HepG2 (cell line): ENCODE measurements at regions not wholly inside any gene's neighbourhood (a gene's known extent, or its start where the extent isn't known, plus 50 kb on each side); places are given as distances from the start of the nearest gene placed in this dataset.

ENCODE experiments used
- ATRX ChIP-seq: sonication (generic); formaldehyde crosslinking; IDR thresholded peaks from 2 replicates; pipeline ENCODE4 v1.4.0; 2020; ENCODE audit warnings: missing genetic modification reagents, borderline replicate concordance
- ERF ChIP-seq: IDR thresholded peaks from 2 replicates; pipeline ENCODE4 v1.6.1; 2018; ENCODE audit warnings: missing biosample characterization, missing genetic modification reagents
- NKX3-1 ChIP-seq: sonication (generic); formaldehyde crosslinking; IDR thresholded peaks from 2 replicates; pipeline ENCODE4 v1.5.0; 2020; ENCODE audit warnings: missing genetic modification reagents
- SRSF9 ChIP-seq: fragments of 200-400 bp; formaldehyde crosslinking; IDR thresholded peaks from 2 replicates; pipeline ENCODE4 v1.6.1; 2018; ENCODE audit warnings: borderline replicate concordance, mild to moderate bottlenecking, low read depth, low read length; ENCODE audit not compliant: insufficient read depth, poor library complexity, severe bottlenecking
- TMF1 ChIP-seq: sonication (generic); formaldehyde crosslinking; IDR thresholded peaks from 2 replicates; pipeline ENCODE4 v1.8.1; 2022; ENCODE audit warnings: low read depth, missing genetic modification reagents
- ZBTB1 ChIP-seq: sonication (generic); formaldehyde crosslinking; IDR thresholded peaks from 2 replicates; pipeline ENCODE4 v1.4.0; 2020; ENCODE audit warnings: missing genetic modification reagents, borderline replicate concordance
- ZBTB3 ChIP-seq: sonication (generic); formaldehyde crosslinking; IDR thresholded peaks from 2 replicates; pipeline ENCODE4 v1.4.0; 2020; ENCODE audit warnings: low read depth, mild to moderate bottlenecking, moderate library complexity, missing genetic modification reagents, borderline replicate concordance
- ZNF329 ChIP-seq: sonication (generic); formaldehyde crosslinking; IDR thresholded peaks from 2 replicates; pipeline ENCODE4 v1.9.0; 2021; ENCODE audit warnings: low read depth, mild to moderate bottlenecking, missing genetic modification reagents
- ZNF383 ChIP-seq: sonication (generic); formaldehyde crosslinking; IDR thresholded peaks from 2 replicates; pipeline ENCODE4 v1.4.0; 2020; ENCODE audit warnings: missing genetic modification reagents, mild to moderate bottlenecking, borderline replicate concordance
- ZNF44 ChIP-seq: sonication (generic); formaldehyde crosslinking; IDR thresholded peaks from 2 replicates; pipeline ENCODE4 v1.5.1; 2020; ENCODE audit warnings: mild to moderate bottlenecking, missing genetic modification reagents
- ZNF451 ChIP-seq: sonication (generic); formaldehyde crosslinking; IDR thresholded peaks from 2 replicates; pipeline ENCODE4 v1.5.0; 2020; ENCODE audit warnings: mild to moderate bottlenecking, missing genetic modification reagents
- ZNF570 ChIP-seq: sonication (generic); formaldehyde crosslinking; IDR thresholded peaks from 2 replicates; pipeline ENCODE4 v1.4.0; 2020; ENCODE audit warnings: mild to moderate bottlenecking, missing genetic modification reagents, borderline replicate concordance
- ZNF629 ChIP-seq: sonication (generic); formaldehyde crosslinking; conservative IDR thresholded peaks from 2 replicates; pipeline ENCODE4 v1.5.0; 2020; ENCODE audit warnings: missing genetic modification reagents
- ZNF670 ChIP-seq: sonication (generic); formaldehyde crosslinking; IDR thresholded peaks from 2 replicates; pipeline ENCODE4 v1.8.0; 2022; ENCODE audit warnings: mild to moderate bottlenecking, missing genetic modification reagents, borderline replicate concordance
- TF ChIP-seq, protein P1 (sequence below): sonication (generic); formaldehyde crosslinking; IDR thresholded peaks from 2 replicates; pipeline ENCODE4 v1.4.0; 2020; ENCODE audit warnings: mild to moderate bottlenecking, low read depth, missing genetic modification reagents
- TF ChIP-seq, protein P2 (sequence below), 2 experiments: IDR thresholded peaks; 2 replicates each; pipeline ENCODE4 v1.6.1; 2011 to 2012; ENCODE audit warnings: low read length in 2 of 2, borderline replicate concordance in 1 of 2, low read depth in 1 of 2, mild to moderate bottlenecking in 1 of 2, moderate library complexity in 1 of 2
- TF ChIP-seq, protein P3 (sequence below): sonication (generic); formaldehyde crosslinking; IDR thresholded peaks from 2 replicates; pipeline ENCODE4 v1.4.0; 2020; ENCODE audit warnings: missing genetic modification reagents
- TF ChIP-seq, protein P4 (sequence below): sonication (generic); IDR thresholded peaks from 2 replicates; pipeline ENCODE4 v1.6.1; 2016; ENCODE audit warnings: low read depth, borderline replicate concordance

DNA sequence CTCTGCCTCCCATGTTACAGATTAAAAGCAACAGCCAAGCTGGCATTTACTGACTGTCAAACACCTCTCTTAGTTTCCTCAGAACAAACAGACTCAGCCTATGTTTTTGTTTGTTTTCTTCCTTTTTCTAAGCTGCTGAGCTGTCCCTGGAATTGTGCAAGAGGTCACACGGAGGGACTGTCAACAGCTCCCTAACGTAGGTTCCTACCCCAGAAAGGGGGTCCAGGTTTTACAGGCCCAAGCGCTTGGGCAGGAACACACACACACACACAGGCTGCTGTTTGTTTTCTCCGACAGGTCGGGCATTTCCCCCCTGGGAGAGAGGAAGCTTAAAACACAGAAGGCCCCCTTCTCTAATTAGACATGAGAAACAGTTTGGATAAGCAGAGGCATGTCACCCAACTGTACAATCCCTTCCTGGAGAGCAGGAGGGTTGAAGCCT lies 739.6 kb upstream of the TBX3 start (continued):
- no peak for TF ChIP-seq TMF1
- TF ChIP-seq ZBTB1 (CRISPR knock-in tag), result no peak
- no peak for TF ChIP-seq SRSF9
- peak; percentile 47; the same call in 1 of the 2 replicates for TF ChIP-seq ZNF451
- TF ChIP-seq, protein P1, sequence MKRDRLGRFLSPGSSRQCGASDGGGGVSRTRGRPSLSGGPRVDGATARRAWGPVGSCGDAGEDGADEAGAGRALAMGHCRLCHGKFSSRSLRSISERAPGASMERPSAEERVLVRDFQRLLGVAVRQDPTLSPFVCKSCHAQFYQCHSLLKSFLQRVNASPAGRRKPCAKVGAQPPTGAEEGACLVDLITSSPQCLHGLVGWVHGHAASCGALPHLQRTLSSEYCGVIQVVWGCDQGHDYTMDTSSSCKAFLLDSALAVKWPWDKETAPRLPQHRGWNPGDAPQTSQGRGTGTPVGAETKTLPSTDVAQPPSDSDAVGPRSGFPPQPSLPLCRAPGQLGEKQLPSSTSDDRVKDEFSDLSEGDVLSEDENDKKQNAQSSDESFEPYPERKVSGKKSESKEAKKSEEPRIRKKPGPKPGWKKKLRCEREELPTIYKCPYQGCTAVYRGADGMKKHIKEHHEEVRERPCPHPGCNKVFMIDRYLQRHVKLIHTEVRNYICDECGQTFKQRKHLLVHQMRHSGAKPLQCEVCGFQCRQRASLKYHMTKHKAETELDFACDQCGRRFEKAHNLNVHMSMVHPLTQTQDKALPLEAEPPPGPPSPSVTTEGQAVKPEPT (CRISPR knock-in tag), result no peak
- TF ChIP-seq ZNF44 (CRISPR knock-in tag), result no peak
- TF ChIP-seq ZBTB3 (CRISPR knock-in tag), result 0 out of 2 replicates have a peak, but pooled peaks have one; percentile 73
- TF ChIP-seq ZNF329 (CRISPR knock-in tag), result no peak
- TF ChIP-seq ZNF629 (CRISPR knock-in tag), result no peak
- no peak for TF ChIP-seq ZNF383 (CRISPR knock-in tag)
- TF ChIP-seq ZNF570 (CRISPR knock-in tag), result no peak
- peak; percentile 96; the same call in 1 of the 2 replicates for TF ChIP-seq ERF (CRISPR knock-in tag)
- peak; percentile 84; the same call in 1 of the 2 replicates for TF ChIP-seq NKX3-1
- peak; percentile 69; the same call in 1 of the 2 replicates for TF ChIP-seq ZNF670 (CRISPR knock-in tag)
- TF ChIP-seq, protein P2, sequence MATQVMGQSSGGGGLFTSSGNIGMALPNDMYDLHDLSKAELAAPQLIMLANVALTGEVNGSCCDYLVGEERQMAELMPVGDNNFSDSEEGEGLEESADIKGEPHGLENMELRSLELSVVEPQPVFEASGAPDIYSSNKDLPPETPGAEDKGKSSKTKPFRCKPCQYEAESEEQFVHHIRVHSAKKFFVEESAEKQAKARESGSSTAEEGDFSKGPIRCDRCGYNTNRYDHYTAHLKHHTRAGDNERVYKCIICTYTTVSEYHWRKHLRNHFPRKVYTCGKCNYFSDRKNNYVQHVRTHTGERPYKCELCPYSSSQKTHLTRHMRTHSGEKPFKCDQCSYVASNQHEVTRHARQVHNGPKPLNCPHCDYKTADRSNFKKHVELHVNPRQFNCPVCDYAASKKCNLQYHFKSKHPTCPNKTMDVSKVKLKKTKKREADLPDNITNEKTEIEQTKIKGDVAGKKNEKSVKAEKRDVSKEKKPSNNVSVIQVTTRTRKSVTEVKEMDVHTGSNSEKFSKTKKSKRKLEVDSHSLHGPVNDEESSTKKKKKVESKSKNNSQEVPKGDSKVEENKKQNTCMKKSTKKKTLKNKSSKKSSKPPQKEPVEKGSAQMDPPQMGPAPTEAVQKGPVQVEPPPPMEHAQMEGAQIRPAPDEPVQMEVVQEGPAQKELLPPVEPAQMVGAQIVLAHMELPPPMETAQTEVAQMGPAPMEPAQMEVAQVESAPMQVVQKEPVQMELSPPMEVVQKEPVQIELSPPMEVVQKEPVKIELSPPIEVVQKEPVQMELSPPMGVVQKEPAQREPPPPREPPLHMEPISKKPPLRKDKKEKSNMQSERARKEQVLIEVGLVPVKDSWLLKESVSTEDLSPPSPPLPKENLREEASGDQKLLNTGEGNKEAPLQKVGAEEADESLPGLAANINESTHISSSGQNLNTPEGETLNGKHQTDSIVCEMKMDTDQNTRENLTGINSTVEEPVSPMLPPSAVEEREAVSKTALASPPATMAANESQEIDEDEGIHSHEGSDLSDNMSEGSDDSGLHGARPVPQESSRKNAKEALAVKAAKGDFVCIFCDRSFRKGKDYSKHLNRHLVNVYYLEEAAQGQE (IDR thresholded peaks at IDR 0.05; ENCODE audit: borderline replicate concordance in 1 of 2, low read depth in 1 of 2, low read length in 2 of 2), result peak in 1 of 2 experiments; percentile 81; a peak in 1 of 4 replicates
- TF ChIP-seq, protein P3, sequence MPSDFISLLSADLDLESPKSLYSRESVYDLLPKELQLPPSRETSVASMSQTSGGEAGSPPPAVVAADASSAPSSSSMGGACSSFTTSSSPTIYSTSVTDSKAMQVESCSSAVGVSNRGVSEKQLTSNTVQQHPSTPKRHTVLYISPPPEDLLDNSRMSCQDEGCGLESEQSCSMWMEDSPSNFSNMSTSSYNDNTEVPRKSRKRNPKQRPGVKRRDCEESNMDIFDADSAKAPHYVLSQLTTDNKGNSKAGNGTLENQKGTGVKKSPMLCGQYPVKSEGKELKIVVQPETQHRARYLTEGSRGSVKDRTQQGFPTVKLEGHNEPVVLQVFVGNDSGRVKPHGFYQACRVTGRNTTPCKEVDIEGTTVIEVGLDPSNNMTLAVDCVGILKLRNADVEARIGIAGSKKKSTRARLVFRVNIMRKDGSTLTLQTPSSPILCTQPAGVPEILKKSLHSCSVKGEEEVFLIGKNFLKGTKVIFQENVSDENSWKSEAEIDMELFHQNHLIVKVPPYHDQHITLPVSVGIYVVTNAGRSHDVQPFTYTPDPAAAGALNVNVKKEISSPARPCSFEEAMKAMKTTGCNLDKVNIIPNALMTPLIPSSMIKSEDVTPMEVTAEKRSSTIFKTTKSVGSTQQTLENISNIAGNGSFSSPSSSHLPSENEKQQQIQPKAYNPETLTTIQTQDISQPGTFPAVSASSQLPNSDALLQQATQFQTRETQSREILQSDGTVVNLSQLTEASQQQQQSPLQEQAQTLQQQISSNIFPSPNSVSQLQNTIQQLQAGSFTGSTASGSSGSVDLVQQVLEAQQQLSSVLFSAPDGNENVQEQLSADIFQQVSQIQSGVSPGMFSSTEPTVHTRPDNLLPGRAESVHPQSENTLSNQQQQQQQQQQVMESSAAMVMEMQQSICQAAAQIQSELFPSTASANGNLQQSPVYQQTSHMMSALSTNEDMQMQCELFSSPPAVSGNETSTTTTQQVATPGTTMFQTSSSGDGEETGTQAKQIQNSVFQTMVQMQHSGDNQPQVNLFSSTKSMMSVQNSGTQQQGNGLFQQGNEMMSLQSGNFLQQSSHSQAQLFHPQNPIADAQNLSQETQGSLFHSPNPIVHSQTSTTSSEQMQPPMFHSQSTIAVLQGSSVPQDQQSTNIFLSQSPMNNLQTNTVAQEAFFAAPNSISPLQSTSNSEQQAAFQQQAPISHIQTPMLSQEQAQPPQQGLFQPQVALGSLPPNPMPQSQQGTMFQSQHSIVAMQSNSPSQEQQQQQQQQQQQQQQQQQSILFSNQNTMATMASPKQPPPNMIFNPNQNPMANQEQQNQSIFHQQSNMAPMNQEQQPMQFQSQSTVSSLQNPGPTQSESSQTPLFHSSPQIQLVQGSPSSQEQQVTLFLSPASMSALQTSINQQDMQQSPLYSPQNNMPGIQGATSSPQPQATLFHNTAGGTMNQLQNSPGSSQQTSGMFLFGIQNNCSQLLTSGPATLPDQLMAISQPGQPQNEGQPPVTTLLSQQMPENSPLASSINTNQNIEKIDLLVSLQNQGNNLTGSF, result peak; percentile 73; the same call in 1 of the 2 replicates
- TF ChIP-seq ATRX (CRISPR knock-in tag), result no peak
- TF ChIP-seq, protein P4, sequence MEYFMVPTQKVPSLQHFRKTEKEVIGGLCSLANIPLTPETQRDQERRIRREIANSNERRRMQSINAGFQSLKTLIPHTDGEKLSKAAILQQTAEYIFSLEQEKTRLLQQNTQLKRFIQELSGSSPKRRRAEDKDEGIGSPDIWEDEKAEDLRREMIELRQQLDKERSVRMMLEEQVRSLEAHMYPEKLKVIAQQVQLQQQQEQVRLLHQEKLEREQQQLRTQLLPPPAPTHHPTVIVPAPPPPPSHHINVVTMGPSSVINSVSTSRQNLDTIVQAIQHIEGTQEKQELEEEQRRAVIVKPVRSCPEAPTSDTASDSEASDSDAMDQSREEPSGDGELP, result peak; percentile 81
